Mesendoderm (in vitro differentiated cells): ENCODE measurements at regions not wholly inside any gene's neighbourhood (a gene's known extent, or its start where the extent isn't known, plus 50 kb on each side); places are given as distances from the start of the nearest gene placed in this dataset.

Source experiments
- DNase-seq: peaks from one replicate; pipeline ENCODE4 v3.0.0; 2013
- H2AK5ac ChIP-seq: 2 replicates; pipeline ENCODE4 v1.6.1; 2013; ENCODE audit warnings: low read length, inconsistent platforms
- H2BK120ac ChIP-seq: 2 replicates; pipeline ENCODE4 v1.6.1; 2013; ENCODE audit warnings: low read depth, mild to moderate bottlenecking, low read length, moderate library complexity, mixed read lengths
- H2BK15ac ChIP-seq: replicated peaks from 2 replicates; pipeline ENCODE4 v1.6.1; 2013; ENCODE audit warnings: low read depth, mild to moderate bottlenecking, moderate library complexity
- H2BK5ac ChIP-seq: 2 replicates; pipeline ENCODE4 v1.6.1; 2013; ENCODE audit warnings: low read length, inconsistent platforms
- H3K18ac ChIP-seq: 2 replicates; pipeline ENCODE4 v1.6.1; 2013; ENCODE audit warnings: mild to moderate bottlenecking, low read length, mixed read lengths
- H3K23ac ChIP-seq: one replicate; pipeline ENCODE4 v1.6.1; 2013; ENCODE audit warnings: low read length
- H3K27ac ChIP-seq: 2 replicates; pipeline ENCODE4 v1.5.1; 2013; ENCODE audit warnings: low read depth, mild to moderate bottlenecking, inconsistent platforms, low read length, moderate library complexity
- H3K27me3 ChIP-seq: 2 replicates; pipeline ENCODE4 v1.6.1; 2013; ENCODE audit warnings: low read length, control low read depth, mild to moderate bottlenecking, inconsistent platforms; ENCODE audit not compliant: insufficient read depth, poor library complexity
- H3K36me3 ChIP-seq: 2 replicates; pipeline ENCODE4 v1.6.1; 2013; ENCODE audit warnings: low read length, inconsistent platforms; ENCODE audit not compliant: control insufficient read depth, insufficient read depth
- H3K4ac ChIP-seq: one replicate; pipeline ENCODE4 v1.6.1; 2013; ENCODE audit warnings: low read depth, mild to moderate bottlenecking, low read length, moderate library complexity
- H3K4me1 ChIP-seq: 2 replicates; pipeline ENCODE4 v1.6.1; 2013; ENCODE audit warnings: low read depth, low read length, inconsistent platforms; ENCODE audit not compliant: control insufficient read depth
- H3K4me2 ChIP-seq: 2 replicates; pipeline ENCODE4 v1.6.1; 2013; ENCODE audit warnings: low read length
- H3K4me3 ChIP-seq: 2 replicates; pipeline ENCODE4 v1.5.1; 2013; ENCODE audit warnings: mild to moderate bottlenecking, low read length
- H3K56ac ChIP-seq: one replicate; pipeline ENCODE4 v1.6.1; 2013; ENCODE audit warnings: low read length
- H3K79me1 ChIP-seq: 2 replicates; pipeline ENCODE4 v1.6.1; 2013; ENCODE audit warnings: low read length, inconsistent platforms
- H3K79me2 ChIP-seq: 2 replicates; pipeline ENCODE4 v1.6.1; 2013; ENCODE audit warnings: mild to moderate bottlenecking, low read length; ENCODE audit not compliant: control insufficient read depth, insufficient read depth
- H3K9ac ChIP-seq: 2 replicates; pipeline ENCODE4 v1.6.1; 2013; ENCODE audit warnings: low read length, inconsistent platforms
- H4K5ac ChIP-seq: one replicate; pipeline ENCODE4 v1.6.1; 2013; ENCODE audit warnings: low read length
- H4K8ac ChIP-seq: one replicate; pipeline ENCODE4 v1.6.1; 2013; ENCODE audit warnings: low read depth, mild to moderate bottlenecking, control low read depth, low read length, moderate library complexity
- WGBS: extraction: QIAGEN DNeasy Blood & Tissue Kit; methylation state at CpG from one replicate; pipeline ENCODE4 v1.1.7; 2013; ENCODE audit warnings: low lambda C conversion rate, missing lambda C conversion rate; ENCODE audit not compliant: insufficient coverage; ENCODE audit errors: extremely low coverage; 5-methylcytosine and 5-hydroxymethylcytosine counted together

DNA sequence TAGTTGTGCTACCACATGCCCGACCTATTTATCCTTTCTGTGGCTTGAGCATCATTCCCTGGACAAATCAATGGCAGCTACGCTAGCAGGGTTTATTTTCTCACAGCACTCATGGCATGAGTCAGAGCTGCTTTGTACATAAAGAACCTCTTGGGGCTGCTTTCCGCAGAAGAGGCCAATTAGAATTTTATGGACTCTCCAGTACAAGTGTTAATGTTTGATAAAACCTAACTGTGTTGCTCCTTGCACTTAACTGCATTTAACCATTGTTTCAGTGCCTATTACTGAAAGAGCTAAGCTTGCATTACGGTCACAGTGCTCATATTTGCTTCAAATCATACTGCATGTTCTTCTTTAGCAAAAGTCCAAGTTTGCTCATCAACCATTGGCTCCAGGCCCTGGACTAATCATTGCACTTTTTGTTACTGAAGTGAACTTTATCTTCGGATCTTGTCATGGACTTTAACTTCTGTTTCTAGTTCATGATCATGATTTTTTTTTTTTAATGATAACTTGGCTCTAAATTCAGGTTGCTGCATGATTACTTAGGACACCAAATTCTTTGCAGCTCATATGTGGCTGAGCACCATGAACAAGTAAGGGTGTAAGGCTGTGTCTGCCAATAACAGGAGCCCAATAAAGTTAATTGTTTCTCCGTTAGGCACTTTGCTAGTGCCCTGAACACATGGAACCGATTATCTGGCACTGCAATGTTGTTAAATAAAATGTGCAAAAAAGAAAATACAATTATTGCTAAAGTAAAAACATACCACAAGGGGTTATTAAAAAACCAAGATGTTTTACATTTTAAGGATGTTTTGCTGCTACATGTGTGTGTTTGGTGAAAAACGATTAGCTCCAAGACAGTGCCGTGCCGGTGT lies 492.2 kb downstream of the KCNJ2 start:
- Histone ChIP-seq H3K79me1 (no peaks in the 10 kb centered on the region), H3K23ac (no peak overlapping the region), H3K18ac (no peak overlapping the region), H3K36me3 (no peaks in the 10 kb centered on the region), H2AK5ac (no peak overlapping the region), H2BK120ac (no peak overlapping the region), H2BK15ac (no peak overlapping the region), H3K9ac (no peak overlapping the region), H3K27me3 (no peaks in the 10 kb centered on the region), H3K4me3 (no peak overlapping the region), H3K4me1 (no peaks in the 10 kb centered on the region), H3K27ac (no peak overlapping the region), H3K4ac (no peak overlapping the region), H3K4me2 (no peak overlapping the region), H2BK5ac (no peak overlapping the region), H4K5ac (no peak overlapping the region), H3K79me2 (no peaks in the 10 kb centered on the region), H3K56ac (no peak overlapping the region), H4K8ac (no peak overlapping the region)
- no CpG with 5 or more reads among the region's 10 CpGs for WGBS
- no peak for DNase-seq

GRCh38 chr17:70668276-70668937 lies 499.1 kb downstream of the KCNJ2 start:
- no CpG with 5 or more reads among the region's 10 CpGs for WGBS
- no peak overlapping the region for H3K4me3 ChIP-seq
- H3K4me2 ChIP-seq: no peak overlapping the region
- H4K8ac ChIP-seq: no peak overlapping the region
- no peak overlapping the region for H3K4ac ChIP-seq
- no peaks in the 10 kb centered on the region for H3K36me3 ChIP-seq
- no peak overlapping the region for H2BK15ac ChIP-seq
- no peak overlapping the region for H3K56ac ChIP-seq
- DNase-seq: no peak
- no peaks in the 10 kb centered on the region for H3K79me2 ChIP-seq
- no peaks in the 10 kb centered on the region for H3K4me1 ChIP-seq
- no peak overlapping the region for H3K27ac ChIP-seq
- H3K9ac ChIP-seq: no peak overlapping the region
- no peaks in the 10 kb centered on the region for H3K79me1 ChIP-seq
- no peak overlapping the region for H4K5ac ChIP-seq
- H3K18ac ChIP-seq: no peak overlapping the region
- H3K27me3 ChIP-seq: no peaks in the 10 kb centered on the region
- no peak overlapping the region for H2BK120ac ChIP-seq
- no peak overlapping the region for H2BK5ac ChIP-seq
- no peak overlapping the region for H3K23ac ChIP-seq
- H2AK5ac ChIP-seq: no peak overlapping the region

- Histone ChIP-seq H3K18ac (no peak overlapping the region), H2BK120ac (no peak overlapping the region), H2BK5ac (no peak overlapping the region), H4K5ac (no peak overlapping the region), H3K4me3 (no peak overlapping the region), H3K56ac (no peak overlapping the region), H3K79me2 (no peaks in the 10 kb centered on the region), H3K36me3 (no peaks in the 10 kb centered on the region), H2AK5ac (no peak overlapping the region), H3K23ac (no peak overlapping the region), H3K4ac (no peak overlapping the region), H3K27me3 (no peaks in the 10 kb centered on the region), H4K8ac (no peak overlapping the region), H3K4me1 (no peaks in the 10 kb centered on the region), H3K27ac (no peak overlapping the region), H3K9ac (no peak overlapping the region), H3K79me1 (no peaks in the 10 kb centered on the region), H2BK15ac (no peak overlapping the region), H3K4me2 (no peak overlapping the region)
- DNase-seq: no peak
- WGBS: no CpG with 5 or more reads among the region's 13 CpGs
Measured at GRCh38 chr17:70668938-70669778, 499.8 kb downstream of the KCNJ2 start.

DNA sequence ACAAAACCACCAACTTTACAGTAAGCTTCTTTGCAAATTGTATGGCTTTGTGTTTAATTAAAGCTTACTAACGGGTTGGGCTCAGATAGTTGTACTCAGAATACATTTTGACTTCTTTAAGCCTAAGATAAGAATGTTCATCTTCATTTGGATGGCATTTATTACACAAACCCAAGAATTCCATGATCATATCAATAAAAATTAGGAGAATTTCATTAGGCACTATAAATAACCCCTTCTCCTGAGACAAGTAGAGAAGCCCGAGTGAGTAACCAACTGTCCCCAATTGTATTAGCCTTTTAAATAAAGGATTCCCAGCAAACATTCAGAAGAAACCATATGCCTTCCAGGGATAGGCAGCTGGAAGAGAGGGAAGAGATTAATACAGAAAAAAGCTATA lies 504.7 kb downstream of the KCNJ2 start:
- Histone ChIP-seq H3K4me1 (peaks cover 8% of the 10 kb centered on the region), H3K27ac (no peak overlapping the region), H3K4me2 (no peak overlapping the region), H4K8ac (no peak overlapping the region), H2BK15ac (no peak overlapping the region), H3K9ac (no peak overlapping the region), H3K18ac (no peak overlapping the region), H3K23ac (no peak overlapping the region), H3K4me3 (no peak overlapping the region), H3K27me3 (no peaks in the 10 kb centered on the region), H4K5ac (no peak overlapping the region), H2BK120ac (no peak overlapping the region), H3K36me3 (no peaks in the 10 kb centered on the region), H3K4ac (no peak overlapping the region), H2BK5ac (no peak overlapping the region), H3K56ac (no peak overlapping the region), H3K79me1 (no peaks in the 10 kb centered on the region), H2AK5ac (no peak overlapping the region), H3K79me2 (no peaks in the 10 kb centered on the region)
- no CpG with 5 or more reads among the region's 2 CpGs for WGBS
- no peak for DNase-seq

DNA sequence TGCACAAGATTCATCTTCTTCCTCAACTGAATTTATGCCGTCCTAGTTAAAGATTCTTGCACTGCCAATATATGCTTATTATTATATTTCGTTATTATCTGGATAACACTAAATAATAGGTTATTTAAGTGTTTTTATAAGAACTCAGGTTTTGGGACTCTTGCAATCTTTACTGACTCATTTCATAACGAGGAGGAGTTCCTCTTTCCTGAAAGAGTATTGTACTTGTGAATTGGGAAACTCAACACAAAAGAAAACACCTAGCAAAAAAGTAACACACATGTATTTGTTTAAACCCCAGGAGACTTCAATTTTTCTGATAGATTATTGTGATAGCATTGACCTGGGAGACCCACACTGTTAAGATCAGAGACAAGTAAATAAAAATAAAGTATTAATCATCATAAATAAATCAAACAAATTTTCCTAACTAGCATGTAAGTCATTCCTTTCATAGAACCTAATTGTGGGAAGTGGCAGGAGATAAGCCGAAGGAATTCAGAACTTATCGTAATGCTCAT lies 505.8 kb downstream of the KCNJ2 start:
- Histone ChIP-seq H3K27ac (no peak overlapping the region), H3K56ac (no peak overlapping the region), H3K4me2 (no peak overlapping the region), H4K5ac (no peak overlapping the region), H3K23ac (no peak overlapping the region), H3K18ac (no peak overlapping the region), H3K79me2 (no peaks in the 10 kb centered on the region), H3K4me1 (peaks cover 8% of the 10 kb centered on the region), H3K4ac (no peak overlapping the region), H3K79me1 (no peaks in the 10 kb centered on the region), H2BK15ac (no peak overlapping the region), H4K8ac (no peak overlapping the region), H3K36me3 (no peaks in the 10 kb centered on the region), H3K4me3 (no peak overlapping the region), H2AK5ac (no peak overlapping the region), H2BK5ac (no peak overlapping the region), H3K9ac (no peak overlapping the region), H2BK120ac (no peak overlapping the region), H3K27me3 (no peaks in the 10 kb centered on the region)
- WGBS: no CpG with 5 or more reads among the region's 5 CpGs
- DNase-seq: no peak
